Prostate gland (tissue), 2 donors: ENCODE measurements at regions not wholly inside any gene's neighbourhood (a gene's known extent, or its start where the extent isn't known, plus 50 kb on each side); places are given as distances from the start of the nearest gene placed in this dataset.

Source experiments
- DNase-seq: peaks from one replicate; pipeline ENCODE4 v3.0.0-alpha.2; 2019; ENCODE audit warnings: low spot score
- H3K27ac ChIP-seq, 2 donors: fragments of 200-600 bp; sonication (generic); 2 replicates each; pipeline ENCODE4 v1.5.1; 2017 to 2019
- H3K27me3 ChIP-seq: fragments of 200-600 bp; sonication (generic); replicated peaks from 2 replicates; pipeline ENCODE4 v1.5.1; 2019; ENCODE audit not compliant: insufficient read depth
- H3K36me3 ChIP-seq, 2 donors: fragments of 200-600 bp; sonication (generic); 1 replicate in 1 of 2; 2 replicates in 1 of 2; pipeline versions ENCODE4 v1.5.1 to v1.8.1; 2017 to 2019
- H3K4me1 ChIP-seq: fragments of 200-600 bp; sonication (generic); replicated peaks from 2 replicates; pipeline ENCODE4 v1.5.1; 2019
- H3K4me3 ChIP-seq, 2 donors: fragments of 200-600 bp; sonication (generic); 2 replicates each; pipeline ENCODE4 v1.5.1; 2017 to 2019
- H3K9me3 ChIP-seq: fragments of 200-600 bp; sonication (generic); 2 replicates; pipeline ENCODE4 v1.5.1; 2017
- CTCF ChIP-seq, 4 experiments: fragments of 200-600 bp in 2 of 4; fragments of 450-650 bp in 2 of 4; sonication (generic) in 2 of 4; IDR thresholded peaks; 1 replicate in 3 of 4; 2 replicates in 1 of 4; pipeline ENCODE4 v1.5.1; 2016 to 2019; ENCODE audit warnings: antibody characterized with exemption in 4 of 4, mild to moderate bottlenecking in 2 of 4, moderate library complexity in 2 of 4
- POLR2A ChIP-seq: fragments of 450-650 bp; IDR thresholded peaks from one replicate; pipeline ENCODE4 v1.6.1; 2016; ENCODE audit warnings: antibody characterized with exemption, mild to moderate bottlenecking
- POLR2AphosphoS5 ChIP-seq: sonication (generic); formaldehyde crosslinking; IDR thresholded peaks from one replicate; pipeline ENCODE4 v1.6.1; 2017; ENCODE audit warnings: antibody characterized with exemption
- WGBS: methylation state at CpG from one replicate; pipeline ENCODE4 v1.1.5; 2018; 5-methylcytosine and 5-hydroxymethylcytosine counted together
- intact Hi-C: fragments of 100-400 bp; cut with DNase I; formaldehyde crosslinking; loops from one replicate; pipeline ENCODE4 v1.14.2; 2022

- intact Hi-C loops = no loop called here
- no peaks in the 10 kb centered on the region for H3K27me3 ChIP-seq
These were observed 1221.3 kb upstream of the ZEB2 start for GRCh38 chr2:145741181-145741580.

DNA sequence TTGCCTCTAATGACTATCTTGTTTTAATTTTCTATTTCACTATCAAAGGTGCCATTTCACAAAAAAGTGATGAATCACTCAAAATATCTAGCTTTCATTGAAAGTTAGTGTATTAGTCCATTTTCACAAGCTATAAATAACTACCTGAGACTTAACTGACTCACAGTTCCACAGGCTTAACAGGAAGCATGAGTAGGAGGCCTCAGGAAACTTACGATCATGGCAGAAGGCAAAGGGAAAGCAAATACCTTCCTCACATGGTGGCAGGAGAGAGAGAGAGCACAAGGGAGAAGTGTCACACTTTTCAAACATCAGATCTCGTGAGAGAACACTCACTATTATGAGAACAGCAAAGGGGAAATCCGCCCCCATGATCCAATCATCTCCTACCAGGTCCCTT lies 1220.4 kb upstream of the ZEB2 start:
- Histone ChIP-seq H3K27me3 (no peaks in the 10 kb centered on the region), H3K9me3 (no peaks in the 10 kb centered on the region), H3K4me3 (no peak overlapping the region), H3K4me1 (no peaks in the 10 kb centered on the region), H3K27ac (no peak overlapping the region), H3K36me3 (no peaks in the 10 kb centered on the region)
- WGBS = 87% methylated on average over 3 of the region's 3 CpGs
- intact Hi-C loops = no loop called here
- DNase-seq = no peak
- no peak for TF ChIP-seq CTCF (IDR thresholded peaks at IDR 0.05)
- TF ChIP-seq POLR2AphosphoS5 = no peak
- no peak for TF ChIP-seq POLR2A

More at GRCh38 chr2:145741181-145741580, 1221.3 kb upstream of the ZEB2 start:
- no peak overlapping the region for H3K4me3 ChIP-seq
- H3K4me1 ChIP-seq = no peaks in the 10 kb centered on the region
- H3K27ac ChIP-seq = no peak overlapping the region
- WGBS = 88% methylated on average over 2 of the region's 2 CpGs
- no peak for DNase-seq
- H3K36me3 ChIP-seq = no peaks in the 10 kb centered on the region
- TF ChIP-seq POLR2A = no peak
- no peak for TF ChIP-seq CTCF (IDR thresholded peaks at IDR 0.05)
- TF ChIP-seq POLR2AphosphoS5 = no peak
- H3K9me3 ChIP-seq = no peaks in the 10 kb centered on the region

DNA sequence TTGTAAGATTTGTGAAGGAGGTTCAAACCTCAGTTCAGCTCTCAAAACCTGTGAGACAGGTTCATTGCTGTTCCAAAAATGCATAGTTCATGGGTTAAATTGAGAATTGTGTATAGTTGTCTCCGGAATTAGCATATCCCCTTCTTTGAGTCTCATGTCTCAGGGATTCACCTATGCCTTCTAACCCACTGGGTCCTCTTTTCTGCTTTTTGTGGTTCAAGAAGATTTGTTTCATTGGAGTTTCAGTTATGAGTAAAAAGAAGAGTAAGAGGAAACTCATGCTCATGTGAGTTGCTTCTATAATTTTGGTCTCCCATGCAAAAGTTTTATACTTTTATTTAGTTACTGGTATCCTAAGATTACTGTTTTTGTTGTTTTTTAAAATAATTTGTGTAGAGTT lies 1219.8 kb upstream of the ZEB2 start:
- Histone ChIP-seq H3K9me3 (no peaks in the 10 kb centered on the region), H3K36me3 (no peaks in the 10 kb centered on the region), H3K27ac (no peak overlapping the region), H3K4me3 (no peak overlapping the region), H3K27me3 (no peaks in the 10 kb centered on the region), H3K4me1 (no peaks in the 10 kb centered on the region)
- intact Hi-C loops = no loop called here
- no peak for DNase-seq
- 61% methylated on average over 1 of the region's 1 CpG for WGBS
- TF ChIP-seq POLR2A = no peak
- TF ChIP-seq CTCF (IDR thresholded peaks at IDR 0.05) = no peak

DNA sequence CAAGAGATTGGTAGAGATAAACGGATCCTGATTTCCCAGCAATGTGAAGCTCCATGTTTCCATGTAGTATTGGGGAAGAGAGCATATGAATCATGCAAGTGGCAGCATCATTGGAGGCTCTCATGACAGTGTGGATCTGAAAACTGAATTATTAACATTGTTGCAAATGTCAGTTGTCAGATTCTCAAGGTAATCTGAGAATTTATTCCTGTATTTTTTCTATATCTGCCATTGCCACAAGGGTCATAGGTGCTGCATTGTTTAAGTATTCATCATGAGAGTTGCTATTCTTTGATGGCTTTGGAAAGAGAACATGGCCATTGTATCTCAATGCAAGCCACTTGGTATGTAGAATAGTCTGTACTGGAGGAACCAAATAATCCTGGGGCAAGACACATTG lies 1217.0 kb upstream of the ZEB2 start:
- intact Hi-C loops = no loop called here
- Histone ChIP-seq H3K4me1 (no peaks in the 10 kb centered on the region), H3K27me3 (no peaks in the 10 kb centered on the region), H3K9me3 (no peaks in the 10 kb centered on the region), H3K4me3 (no peak overlapping the region), H3K36me3 (no peaks in the 10 kb centered on the region), H3K27ac (no peak overlapping the region)
- WGBS = 82% methylated on average over 1 of the region's 1 CpG
- no peak for DNase-seq
- no peak for TF ChIP-seq CTCF (IDR thresholded peaks at IDR 0.05)
- TF ChIP-seq POLR2A = no peak
- TF ChIP-seq POLR2AphosphoS5 = no peak

DNA sequence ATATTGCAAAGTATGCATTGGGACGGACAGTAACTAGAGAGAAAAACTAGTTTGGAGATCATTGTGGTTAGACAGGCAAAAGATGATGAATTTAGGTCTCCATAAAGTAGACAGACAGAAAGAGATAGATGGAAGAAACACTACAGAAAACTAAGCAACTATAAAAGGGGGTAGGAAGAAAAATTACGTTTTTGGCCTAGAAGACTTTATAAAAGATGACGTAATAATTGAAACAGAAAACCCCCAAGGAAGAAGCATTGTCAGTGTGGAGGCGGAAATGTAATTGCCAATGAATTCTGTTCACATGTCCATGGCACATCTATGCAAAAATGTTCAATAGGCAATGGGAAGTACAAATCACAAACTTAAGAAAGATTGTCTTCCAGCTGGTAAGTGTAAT lies 1211.5 kb upstream of the ZEB2 start:
- Histone ChIP-seq H3K9me3 (no peaks in the 10 kb centered on the region), H3K4me3 (no peak overlapping the region), H3K27me3 (no peaks in the 10 kb centered on the region), H3K27ac (no peak overlapping the region), H3K36me3 (no peaks in the 10 kb centered on the region), H3K4me1 (no peaks in the 10 kb centered on the region)
- no peak for DNase-seq
- TF ChIP-seq CTCF (IDR thresholded peaks at IDR 0.05) (no peak), POLR2AphosphoS5 (no peak), POLR2A (no peak)
- intact Hi-C loops = no loop called here
- 95% methylated on average over 4 of the region's 4 CpGs for WGBS
